Neural progenitor cell (in vitro differentiated cells): ENCODE measurements at regions not wholly inside any gene's neighbourhood (a gene's known extent, or its start where the extent isn't known, plus 50 kb on each side); places are given as distances from the start of the nearest gene placed in this dataset.

Experiments
- EZH2 ChIP-seq: fragments of 200-600 bp; sonication (generic); IDR thresholded peaks from 2 replicates; pipeline ENCODE4 v1.6.1; 2017; ENCODE audit warnings: antibody characterized with exemption, mild to moderate bottlenecking, moderate library complexity
- EZH2phosphoT487 ChIP-seq: fragments of 200-600 bp; sonication (generic); IDR thresholded peaks from 2 replicates; pipeline ENCODE4 v1.6.1; 2017; ENCODE audit warnings: antibody characterized with exemption
- TF ChIP-seq, protein P1 (sequence below): fragments of 200-600 bp; sonication (generic); IDR thresholded peaks from 2 replicates; pipeline ENCODE4 v1.5.1; 2017; ENCODE audit warnings: antibody characterized with exemption, mild to moderate bottlenecking

DNA sequence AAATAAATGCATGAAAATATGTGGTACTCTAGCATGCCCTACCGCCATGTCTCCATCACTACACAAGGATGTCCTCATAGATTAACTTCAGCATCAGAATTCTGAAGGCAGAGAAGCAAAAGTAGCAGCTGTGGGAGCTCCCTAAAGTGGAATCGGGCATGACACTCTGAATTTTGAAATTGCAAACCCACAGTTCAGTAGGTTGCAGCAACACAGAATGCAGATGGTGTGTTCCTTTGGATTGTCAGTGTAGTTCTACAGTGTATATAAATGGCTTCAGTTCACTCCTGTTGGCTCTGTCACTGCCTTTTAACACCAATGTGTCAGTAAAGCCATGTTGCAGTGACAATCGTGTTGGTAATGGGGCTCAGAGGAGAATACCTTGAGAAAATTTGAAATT lies 973.6 kb upstream of the WWC1 start:
- TF ChIP-seq, protein P1, sequence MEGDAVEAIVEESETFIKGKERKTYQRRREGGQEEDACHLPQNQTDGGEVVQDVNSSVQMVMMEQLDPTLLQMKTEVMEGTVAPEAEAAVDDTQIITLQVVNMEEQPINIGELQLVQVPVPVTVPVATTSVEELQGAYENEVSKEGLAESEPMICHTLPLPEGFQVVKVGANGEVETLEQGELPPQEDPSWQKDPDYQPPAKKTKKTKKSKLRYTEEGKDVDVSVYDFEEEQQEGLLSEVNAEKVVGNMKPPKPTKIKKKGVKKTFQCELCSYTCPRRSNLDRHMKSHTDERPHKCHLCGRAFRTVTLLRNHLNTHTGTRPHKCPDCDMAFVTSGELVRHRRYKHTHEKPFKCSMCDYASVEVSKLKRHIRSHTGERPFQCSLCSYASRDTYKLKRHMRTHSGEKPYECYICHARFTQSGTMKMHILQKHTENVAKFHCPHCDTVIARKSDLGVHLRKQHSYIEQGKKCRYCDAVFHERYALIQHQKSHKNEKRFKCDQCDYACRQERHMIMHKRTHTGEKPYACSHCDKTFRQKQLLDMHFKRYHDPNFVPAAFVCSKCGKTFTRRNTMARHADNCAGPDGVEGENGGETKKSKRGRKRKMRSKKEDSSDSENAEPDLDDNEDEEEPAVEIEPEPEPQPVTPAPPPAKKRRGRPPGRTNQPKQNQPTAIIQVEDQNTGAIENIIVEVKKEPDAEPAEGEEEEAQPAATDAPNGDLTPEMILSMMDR = no peak
- TF ChIP-seq EZH2 (no peak), EZH2phosphoT487 (no peak)
